Fibroblast of pulmonary artery (primary cell): ENCODE measurements at regions not wholly inside any gene's neighbourhood (a gene's known extent, or its start where the extent isn't known, plus 50 kb on each side); places are given as distances from the start of the nearest gene placed in this dataset.

Source experiments
- DNase-seq: peaks from one replicate; pipeline ENCODE4 v3.0.0-alpha.2; 2010; ENCODE audit warnings: low read depth
- H3K4me3 ChIP-seq: replicated peaks from 2 replicates; pipeline ENCODE4 v1.5.1; 2011; ENCODE audit warnings: low read depth, mild to moderate bottlenecking, control low read depth, low read length, moderate library complexity
- TF ChIP-seq, protein P1 (sequence below): IDR thresholded peaks from 2 replicates; pipeline ENCODE4 v1.5.1; 2011; ENCODE audit warnings: mild to moderate bottlenecking, control low read depth, low read length, inconsistent platforms; ENCODE audit errors: missing control alignments

DNA sequence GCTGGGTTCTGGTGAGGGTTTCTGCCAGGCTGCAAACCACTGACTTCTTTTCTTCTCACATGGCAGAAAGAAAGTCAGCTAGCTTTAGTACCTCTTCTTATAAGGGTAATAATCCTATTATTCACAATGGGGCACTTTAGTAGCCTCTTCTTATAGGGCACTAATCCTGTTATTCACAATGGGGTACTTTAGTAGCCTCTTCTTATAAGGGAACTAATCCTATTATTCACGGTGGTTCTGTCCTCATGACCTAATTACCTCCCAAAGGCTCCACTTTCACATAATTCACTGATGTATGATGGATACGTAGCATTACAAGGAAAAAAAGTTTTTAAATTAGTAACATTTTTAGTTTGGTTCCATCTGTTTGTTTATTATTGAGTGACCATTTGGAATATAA, 671.3 kb downstream of the NSUN3 start:
- DNase-seq: no peak
- H3K4me3 ChIP-seq: no peak overlapping the region
- TF ChIP-seq, protein P1, sequence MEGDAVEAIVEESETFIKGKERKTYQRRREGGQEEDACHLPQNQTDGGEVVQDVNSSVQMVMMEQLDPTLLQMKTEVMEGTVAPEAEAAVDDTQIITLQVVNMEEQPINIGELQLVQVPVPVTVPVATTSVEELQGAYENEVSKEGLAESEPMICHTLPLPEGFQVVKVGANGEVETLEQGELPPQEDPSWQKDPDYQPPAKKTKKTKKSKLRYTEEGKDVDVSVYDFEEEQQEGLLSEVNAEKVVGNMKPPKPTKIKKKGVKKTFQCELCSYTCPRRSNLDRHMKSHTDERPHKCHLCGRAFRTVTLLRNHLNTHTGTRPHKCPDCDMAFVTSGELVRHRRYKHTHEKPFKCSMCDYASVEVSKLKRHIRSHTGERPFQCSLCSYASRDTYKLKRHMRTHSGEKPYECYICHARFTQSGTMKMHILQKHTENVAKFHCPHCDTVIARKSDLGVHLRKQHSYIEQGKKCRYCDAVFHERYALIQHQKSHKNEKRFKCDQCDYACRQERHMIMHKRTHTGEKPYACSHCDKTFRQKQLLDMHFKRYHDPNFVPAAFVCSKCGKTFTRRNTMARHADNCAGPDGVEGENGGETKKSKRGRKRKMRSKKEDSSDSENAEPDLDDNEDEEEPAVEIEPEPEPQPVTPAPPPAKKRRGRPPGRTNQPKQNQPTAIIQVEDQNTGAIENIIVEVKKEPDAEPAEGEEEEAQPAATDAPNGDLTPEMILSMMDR: no peak

- DNase-seq: no peak
- TF ChIP-seq, protein P1: no peak
- no peak overlapping the region for H3K4me3 ChIP-seq
Observed at GRCh38 chr3:94735354-94735753, 672.5 kb downstream of the NSUN3 start.

DNA sequence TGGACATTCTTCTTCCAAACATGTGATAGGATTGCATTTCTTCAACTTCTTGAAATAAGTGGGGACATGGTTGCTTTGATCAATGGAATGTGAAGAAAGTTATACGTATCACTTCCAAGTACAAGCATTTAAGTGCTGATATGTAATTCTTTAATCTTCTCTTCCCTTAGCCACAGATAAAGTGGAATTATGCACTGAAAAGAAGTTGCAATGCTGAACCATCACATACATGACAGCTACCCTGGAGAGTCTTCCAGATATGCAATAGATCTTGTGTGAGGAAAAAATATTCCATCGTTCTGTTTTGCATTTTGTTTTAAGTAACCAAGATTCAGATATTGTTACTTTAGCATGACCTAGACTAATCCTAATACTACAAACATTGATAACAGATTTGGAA, 674.3 kb downstream of the NSUN3 start:
- TF ChIP-seq, protein P1: no peak
- no peak overlapping the region for H3K4me3 ChIP-seq
- DNase-seq: no peak

DNA sequence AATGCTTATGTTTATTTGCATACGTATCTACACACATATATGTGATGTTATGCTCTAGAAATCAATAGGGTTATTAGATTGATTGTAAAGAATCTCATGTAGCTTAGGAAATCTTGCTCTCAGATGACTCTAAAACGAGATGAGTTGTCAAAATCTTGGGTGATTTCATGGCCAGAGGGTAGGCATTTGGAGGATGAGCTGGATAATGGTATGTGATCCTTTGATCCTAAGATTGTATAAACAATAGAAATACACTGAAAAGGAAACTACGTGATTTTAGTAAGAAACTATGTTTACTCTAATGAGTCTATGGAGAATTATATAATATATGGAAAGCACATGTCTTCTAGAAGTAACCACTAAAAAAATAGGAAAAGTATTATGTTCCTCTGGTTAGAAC, 676.6 kb downstream of the NSUN3 start:
- TF ChIP-seq, protein P1: no peak
- DNase-seq: no peak
- no peak overlapping the region for H3K4me3 ChIP-seq

DNA sequence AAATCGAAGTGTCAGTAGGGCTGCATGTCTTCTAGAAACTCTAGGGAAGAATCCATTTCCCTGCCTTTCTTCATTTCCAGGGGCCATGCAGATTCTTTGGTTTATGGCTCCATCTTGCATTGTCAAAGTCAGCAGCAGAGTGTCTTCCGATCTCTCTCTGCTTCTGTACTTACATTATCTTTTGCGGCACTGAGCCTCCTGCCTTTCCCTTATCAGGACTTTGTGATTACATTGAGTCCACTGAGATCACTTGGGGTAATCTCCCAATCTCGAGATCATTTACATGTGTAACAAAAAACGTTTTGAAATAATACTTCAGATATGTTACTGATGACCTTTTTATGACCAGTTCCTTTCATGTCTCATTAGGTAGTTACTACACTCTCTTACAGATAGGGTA, 695.9 kb downstream of the NSUN3 start:
- TF ChIP-seq, protein P1: no peak
- DNase-seq: no peak
- no peak overlapping the region for H3K4me3 ChIP-seq

GRCh38 chr3:94772402-94772801, 709.5 kb downstream of the NSUN3 start:
- TF ChIP-seq, protein P1: no peak
- no peak for DNase-seq
- no peak overlapping the region for H3K4me3 ChIP-seq

GRCh38 chr3:94775746-94776145, 712.9 kb downstream of the NSUN3 start:
- no peak for DNase-seq
- H3K4me3 ChIP-seq: no peak overlapping the region
- TF ChIP-seq, protein P1: no peak
